GM21367 (cell line): ENCODE measurements at regions not wholly inside any gene's neighbourhood (a gene's known extent, or its start where the extent isn't known, plus 50 kb on each side); places are given as distances from the start of the nearest gene placed in this dataset.

Experiments used
- ATAC-seq: cut with Tn5 transposase; IDR thresholded peaks from one replicate; pipeline ENCODE4 v1.9.1; 2021; ENCODE audit not compliant: unreplicated experiment

GRCh38 chr9:80191108-80191507 lies 619.3 kb downstream of the TLE4 start:
- ATAC-seq, result no peak

GRCh38 chr9:80188579-80188978 lies 616.8 kb downstream of the TLE4 start:
- ATAC-seq, result no peak

DNA sequence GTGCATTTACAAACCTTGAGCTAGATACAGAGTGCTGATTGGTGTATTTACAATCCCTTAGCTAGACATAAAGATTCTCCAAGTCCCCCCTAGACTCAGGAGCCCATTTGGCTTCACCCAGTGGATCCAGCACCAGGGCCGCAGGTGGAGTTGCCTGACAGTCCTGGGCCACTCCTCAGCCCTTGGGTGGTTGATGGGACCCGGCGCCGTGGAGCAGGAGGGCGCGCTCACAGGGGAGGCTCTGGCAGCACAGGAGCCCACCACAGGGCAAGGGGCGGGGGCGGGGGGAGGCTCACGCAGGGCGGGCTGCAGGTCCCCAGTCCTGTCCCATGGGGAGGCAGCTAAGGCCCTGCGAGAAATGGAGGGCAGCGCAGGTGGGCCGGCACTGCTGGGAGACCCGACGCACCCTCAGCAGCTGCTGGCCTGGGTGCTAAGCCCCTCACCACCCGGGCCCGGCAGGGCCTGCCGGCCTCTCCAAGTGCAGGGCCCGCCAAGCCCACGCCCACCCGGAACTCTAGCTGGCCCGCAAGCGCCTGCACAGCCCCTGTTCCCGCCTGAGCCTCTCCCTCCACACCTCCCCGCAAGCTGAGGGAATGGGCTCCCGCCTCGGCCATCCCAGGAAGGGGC lies 613.5 kb downstream of the TLE4 start:
- ATAC-seq, result no peak

DNA sequence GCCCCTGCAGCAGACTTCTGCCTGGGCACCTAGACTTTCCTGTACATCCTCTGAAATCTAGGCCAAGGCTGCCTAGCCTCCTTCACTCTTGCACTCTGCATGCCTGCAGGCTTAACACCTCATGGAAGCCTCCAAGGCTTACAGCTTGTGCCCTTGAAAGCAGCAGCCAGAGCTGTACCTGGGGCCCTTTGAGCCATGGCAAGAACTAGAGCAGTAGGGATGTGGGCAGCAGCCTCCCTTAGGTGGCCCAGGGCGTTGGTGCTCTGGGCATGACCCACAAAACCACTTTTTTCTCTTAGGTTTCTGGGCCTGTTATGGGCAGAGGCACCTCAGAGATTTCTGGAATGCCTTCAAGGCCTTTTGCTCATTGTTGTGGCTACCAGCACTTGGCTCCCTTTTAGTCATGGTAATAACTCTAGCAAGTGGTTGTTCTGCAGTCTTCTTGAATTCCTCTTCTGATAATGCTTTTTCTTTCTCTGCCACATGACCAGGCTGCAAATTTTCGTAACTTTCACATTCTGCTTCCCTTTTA lies 606.2 kb downstream of the TLE4 start:
- ATAC-seq, result no peak

GRCh38 chr9:80175286-80176150 lies 603.8 kb downstream of the TLE4 start:
- ATAC-seq, result no peak

- peak; percentile 81 for ATAC-seq
These were observed 592.1 kb downstream of the TLE4 start for GRCh38 chr9:80163889-80164288.

DNA sequence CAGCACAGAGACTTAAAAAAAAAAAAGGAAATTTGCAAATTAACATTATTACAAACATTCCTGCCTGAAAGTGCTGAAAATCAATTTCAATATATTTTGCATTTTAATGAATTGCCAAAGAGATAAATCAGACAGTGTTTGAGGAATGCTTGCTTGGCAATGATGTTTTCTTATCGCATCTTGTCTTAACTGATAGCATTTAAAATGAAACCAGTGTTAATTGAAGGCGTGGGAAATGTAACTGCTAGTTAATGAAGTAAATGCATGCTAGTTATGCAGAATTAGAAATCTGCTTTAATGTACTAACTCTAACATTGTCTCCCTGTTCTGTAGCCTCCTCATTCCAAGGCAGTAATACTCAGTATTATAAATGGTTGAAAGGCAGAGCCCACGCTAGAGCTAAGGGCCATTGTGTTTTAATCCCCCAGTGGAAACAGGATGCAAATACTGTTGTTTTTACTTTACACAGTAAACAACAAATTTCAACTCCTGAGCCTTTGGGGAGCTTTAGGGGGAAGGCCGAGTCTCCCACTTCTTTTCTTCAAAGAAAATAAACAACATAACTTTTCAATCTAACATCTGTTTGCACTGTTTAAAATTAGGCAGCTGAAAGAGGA lies 586.9 kb downstream of the TLE4 start:
- no peak for ATAC-seq

- ATAC-seq, result no peak
These were observed 586.4 kb downstream of the TLE4 start for GRCh38 chr9:80158131-80158530.

DNA sequence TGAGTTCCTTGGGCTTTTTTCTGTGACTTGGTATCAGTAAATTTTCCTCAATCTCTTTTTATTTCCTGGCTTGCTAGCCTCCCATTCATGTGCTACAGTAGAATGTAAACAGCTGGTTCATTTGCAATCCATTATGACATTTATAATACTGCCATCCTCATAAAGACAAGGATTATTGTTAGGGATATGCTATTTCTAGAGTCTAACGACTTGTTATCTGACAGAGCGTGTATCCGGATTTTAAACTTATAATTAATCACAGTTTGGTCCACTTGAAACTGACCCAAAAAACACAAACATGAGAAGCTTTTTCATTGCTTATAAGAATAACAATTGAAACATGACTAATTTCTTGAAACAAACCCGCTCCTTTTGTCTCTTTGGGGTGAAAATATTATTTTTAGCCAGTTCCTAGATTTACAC lies 585.8 kb downstream of the TLE4 start:
- no peak for ATAC-seq

DNA sequence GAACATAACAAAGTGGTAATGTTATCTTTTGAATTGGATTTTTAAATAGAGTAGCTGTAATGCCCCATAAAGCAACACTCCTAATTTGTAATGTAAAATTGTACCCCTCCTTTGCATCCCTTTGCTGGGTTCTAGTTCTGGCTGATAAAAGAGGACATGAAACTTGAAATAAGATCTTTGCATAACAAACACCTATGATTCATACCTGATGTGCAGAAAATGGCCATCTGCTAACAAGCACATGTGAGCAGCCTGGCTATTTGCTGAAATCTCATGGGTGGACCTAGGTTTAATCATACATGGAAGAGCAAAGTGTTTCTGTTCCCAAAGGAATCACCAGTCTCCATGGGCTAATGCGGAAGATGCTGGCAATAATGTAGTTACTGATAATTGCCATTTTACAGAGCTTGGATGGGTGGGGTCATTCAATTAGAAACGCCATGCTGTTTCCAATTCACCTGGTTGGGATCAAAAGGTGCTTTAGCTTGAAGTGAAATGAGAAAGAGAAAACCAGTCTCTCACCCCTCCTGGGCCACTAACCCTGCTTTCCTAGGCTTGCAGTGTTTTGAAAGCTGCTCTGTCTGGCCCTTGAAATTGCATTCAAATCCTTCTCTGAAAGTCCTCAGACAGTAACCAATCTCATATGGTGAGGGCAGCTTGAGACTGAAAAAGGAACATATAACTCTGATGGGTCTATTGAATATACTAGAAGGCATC lies 585.1 kb downstream of the TLE4 start:
- ATAC-seq, result peak; percentile 64

DNA sequence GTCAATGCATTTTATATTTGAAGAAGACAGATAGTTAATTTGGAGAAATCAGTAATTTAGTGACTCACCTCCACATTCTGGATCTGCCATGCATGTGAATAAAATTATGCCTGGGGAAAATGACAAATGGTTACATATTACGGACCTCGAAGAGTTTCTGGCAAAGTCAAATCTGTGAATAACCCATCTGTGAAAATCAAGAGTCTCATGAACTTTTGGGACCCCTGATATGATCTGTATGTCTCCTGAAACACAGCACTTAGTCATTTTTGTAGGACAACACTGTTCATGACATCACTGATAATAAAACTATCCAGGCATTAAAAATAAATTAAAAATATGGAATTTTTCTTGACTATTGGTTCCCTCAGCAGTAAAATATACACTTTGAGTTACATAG lies 584.5 kb downstream of the TLE4 start:
- no peak for ATAC-seq

- no peak for ATAC-seq
These were observed 576.1 kb downstream of the TLE4 start for GRCh38 chr9:80147866-80148265.

- ATAC-seq, result no peak
These were observed 574.7 kb downstream of the TLE4 start for GRCh38 chr9:80146466-80146865.

- ATAC-seq, result no peak
These were observed 573.1 kb downstream of the TLE4 start for GRCh38 chr9:80144856-80145255.

GRCh38 chr9:80144406-80144805 lies 572.6 kb downstream of the TLE4 start:
- no peak for ATAC-seq

- no peak for ATAC-seq
These were observed 572.1 kb downstream of the TLE4 start for GRCh38 chr9:80143899-80144298.

DNA sequence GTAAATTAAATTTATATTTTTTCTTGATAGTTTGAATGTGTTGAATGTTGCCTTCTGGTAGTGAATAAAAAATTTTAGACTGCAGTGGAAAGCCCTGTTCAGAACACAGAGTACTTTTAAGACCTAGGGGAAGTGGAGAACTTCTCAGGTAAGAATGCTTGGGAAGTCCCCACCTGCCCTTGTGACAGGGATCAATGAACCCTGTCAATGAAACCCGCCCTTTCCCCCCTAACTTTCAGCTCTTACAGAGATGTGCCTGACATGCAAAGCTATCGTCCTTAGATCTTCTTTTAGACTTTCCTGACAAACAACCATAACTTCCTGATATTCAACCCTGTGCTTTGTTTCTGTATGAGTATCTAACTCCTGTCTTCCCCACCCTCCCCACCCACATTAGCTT lies 562.7 kb downstream of the TLE4 start:
- ATAC-seq, result peak; percentile 92

- ATAC-seq, result no peak
These were observed 559.9 kb downstream of the TLE4 start for GRCh38 chr9:80131627-80132026.

DNA sequence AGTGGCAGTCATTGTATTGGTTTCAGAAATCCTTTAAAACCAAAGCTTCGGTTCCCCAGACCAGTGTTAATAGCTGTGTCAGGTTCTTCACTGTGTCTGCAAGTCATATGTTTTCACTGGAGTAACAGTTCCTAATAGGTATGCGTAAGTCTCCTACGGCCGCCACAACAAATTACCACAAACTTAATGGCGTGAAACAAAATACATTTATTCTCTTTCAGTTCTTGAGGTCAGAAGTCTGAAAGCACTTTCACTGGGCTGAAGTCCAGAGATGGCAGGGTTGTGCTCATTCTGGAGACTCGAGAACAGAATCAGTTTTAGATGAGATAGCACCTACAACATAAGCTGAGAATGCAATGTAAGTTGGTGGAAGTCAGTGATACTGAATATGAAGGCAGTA lies 556.2 kb downstream of the TLE4 start:
- no peak for ATAC-seq

DNA sequence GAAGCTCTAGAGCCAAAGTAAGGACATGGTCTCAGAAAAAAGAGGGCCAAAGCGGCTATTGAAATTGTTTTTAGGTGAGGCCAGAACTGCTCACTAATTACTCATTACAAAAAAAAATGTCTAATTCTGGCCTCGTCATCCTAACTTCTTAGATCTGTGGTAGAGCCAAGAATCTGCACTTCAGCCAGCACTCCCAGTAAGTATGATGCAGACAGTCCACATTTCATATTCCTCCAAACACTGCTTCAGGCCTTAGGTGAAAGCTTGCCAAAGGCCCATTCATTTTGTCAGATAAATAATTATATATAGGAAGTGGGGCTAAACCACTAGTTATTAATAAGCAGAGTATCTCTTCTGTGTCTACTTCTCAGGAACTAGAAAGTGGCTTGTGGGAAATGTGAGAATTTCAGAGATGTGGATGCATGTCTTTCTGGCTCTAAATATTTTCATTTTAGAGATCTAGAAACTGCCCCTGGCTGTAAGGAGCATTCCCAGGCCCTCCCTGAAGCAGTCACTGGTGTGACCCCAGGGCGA lies 554.0 kb downstream of the TLE4 start:
- ATAC-seq, result no peak

- no peak for ATAC-seq
These were observed 545.3 kb downstream of the TLE4 start for GRCh38 chr9:80117031-80117430.
